Amygdala (tissue), 56 donors: ENCODE measurements at regions not wholly inside any gene's neighbourhood (a gene's known extent, or its start where the extent isn't known, plus 50 kb on each side); places are given as distances from the start of the nearest gene placed in this dataset.

ENCODE experiments used
- DNase-seq, 56 donors: peaks; one replicate each; lab custom pipeline; 2025; lab: John Stamatoyannopoulos, UW

DNA sequence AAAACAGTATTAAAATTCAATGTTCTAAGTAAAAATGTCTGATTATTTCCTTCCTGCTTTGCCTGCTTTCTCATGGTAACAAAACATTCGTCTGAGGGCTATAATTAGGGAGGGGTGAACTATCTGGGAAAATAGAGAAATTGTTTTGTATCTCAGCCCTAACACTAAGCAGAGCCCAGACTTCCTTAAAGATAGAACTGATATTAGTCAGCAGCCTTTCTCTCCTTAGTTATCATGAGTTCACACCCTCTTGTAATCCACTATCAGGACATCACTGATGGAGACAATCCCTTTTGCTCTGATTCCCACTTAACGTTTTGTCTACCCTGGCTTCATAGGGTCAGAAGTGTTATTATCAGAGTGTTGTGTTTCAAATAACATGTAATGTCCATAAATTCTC is 701.1 kb upstream of the ZEB2 start:
- DNase-seq, result no peak

DNA sequence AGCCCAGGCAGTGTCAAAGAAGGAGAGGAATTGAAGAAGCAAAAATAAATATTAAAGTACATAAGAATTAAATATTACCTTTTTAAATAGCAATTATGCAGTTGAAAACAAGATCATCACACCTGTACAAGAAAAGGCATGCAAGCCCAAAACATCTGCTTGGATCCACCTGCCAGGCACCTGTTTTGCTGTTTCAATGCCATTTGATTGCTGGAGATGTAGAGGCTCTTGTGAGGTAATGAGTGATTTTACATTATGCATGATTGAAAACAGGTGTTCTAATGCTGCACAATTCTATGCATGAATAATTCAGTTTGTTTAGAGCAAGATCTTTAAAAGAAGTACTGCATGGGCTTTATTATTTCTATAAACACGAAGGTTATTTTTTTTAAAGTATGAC is 700.6 kb upstream of the ZEB2 start:
- no peak for DNase-seq

DNA sequence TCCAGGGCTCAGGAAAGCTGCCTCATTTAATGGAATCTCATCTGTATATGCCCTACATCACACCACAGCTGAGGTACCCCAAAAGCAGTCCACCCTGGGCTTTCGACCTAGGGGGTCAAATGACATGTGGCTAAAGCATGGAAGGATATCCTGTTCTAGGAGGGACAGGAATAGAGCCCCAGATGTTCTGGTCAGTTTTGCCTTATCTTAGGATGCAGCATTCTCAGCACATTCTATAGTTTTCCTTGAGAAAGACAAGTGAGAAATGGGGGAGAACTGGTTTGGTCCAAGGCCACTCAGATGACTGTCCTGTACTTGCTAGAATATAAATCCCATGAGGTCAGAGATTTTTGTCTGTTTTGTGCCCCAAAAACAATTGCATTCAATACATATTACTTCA is 688.0 kb upstream of the ZEB2 start:
- no peak for DNase-seq

DNA sequence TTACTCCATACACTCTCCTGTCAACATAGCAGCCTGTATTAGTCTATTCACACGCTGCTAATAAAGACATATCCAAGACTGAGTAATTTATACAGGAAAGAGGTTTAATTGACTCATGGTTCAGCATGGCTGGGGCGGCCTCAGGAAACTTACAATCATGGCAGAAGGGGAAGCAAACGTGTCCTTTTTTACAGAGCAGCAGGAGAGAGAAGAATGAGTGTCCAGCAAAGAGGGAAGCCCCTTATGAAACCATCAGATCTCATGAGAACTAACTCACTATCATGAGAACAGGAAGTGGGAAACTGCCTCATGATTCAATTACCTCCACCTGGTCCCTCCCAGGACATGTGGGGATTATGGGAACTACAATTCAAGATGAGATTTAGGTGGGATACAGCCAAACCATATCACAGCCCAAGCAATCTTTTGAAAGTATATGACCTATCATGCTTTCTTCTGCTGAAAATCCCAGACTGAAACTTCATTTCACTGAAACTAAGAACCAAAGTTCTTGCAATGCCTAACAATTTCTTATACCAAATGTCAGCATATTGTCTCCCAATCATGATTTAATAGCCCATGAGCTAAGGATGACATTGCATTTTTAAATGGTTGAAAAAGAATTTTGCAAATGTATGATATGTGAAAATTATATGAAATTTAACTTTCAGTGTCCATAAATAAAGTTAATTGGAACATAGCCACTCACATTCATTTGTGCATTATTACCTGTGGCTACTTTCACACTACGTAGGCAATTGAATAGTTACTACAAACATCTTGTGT is 686.8 kb upstream of the ZEB2 start:
- no peak for DNase-seq

DNA sequence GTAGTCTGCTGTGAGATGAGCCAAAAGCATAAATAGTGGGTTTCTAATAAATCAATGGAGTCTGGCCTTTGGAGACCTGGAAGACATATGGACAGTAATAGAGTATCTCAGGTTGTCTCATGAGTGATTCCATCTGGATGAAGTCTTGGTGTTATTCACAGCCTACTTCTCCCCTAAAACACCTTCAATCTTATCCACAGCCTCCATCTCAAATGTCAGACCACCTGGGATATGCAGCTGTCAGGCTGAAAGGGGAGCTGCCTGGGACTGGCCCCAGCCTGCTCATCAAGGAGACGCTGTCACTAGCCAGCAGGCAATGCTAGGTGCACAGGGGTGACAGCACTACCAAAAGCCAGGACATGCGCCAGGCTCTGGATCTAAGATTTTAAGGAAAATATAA is 684.0 kb upstream of the ZEB2 start:
- no peak for DNase-seq

DNA sequence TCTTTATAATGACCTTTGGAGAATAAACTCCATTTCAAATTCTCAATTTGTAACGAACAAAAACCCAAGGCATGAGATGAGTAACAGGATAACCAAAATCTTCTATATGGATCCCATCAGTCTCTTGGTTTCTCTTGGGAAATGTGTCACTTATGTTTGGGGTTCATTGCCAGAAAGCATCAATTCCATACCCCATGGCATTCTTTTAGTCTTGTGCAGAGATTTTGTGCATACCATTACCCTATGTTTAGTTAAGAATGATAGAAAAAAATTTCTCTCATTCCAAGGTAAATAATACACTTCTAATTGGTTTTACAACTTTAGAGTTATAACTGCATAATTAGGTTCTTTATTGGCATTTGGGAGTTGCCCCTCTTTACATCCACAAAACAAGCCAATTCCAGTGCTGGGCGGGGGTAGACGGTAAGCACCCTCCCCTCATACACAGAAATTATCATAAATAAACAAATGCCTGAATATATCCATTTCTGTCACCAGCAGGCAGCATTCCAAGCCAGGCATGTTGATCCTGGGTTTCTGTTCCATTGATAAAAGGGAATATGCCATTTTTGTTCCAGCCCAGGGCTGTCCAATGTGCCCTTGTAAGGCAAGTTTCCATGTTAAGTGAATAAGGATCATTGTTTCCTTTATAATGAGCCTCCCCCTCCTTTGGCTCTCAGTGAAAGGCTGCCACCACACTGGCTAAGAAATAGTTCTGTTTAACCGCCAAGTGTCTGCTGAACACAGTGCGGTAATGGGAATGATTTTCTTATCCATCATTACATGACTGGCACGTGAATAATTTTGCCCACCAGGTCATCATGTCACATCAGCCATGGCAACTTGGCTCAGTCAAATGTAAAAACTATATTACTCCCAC is 680.1 kb upstream of the ZEB2 start:
- DNase-seq, result peak in 40 of 56 donors; percentile 3 to 81 (median 34)

DNA sequence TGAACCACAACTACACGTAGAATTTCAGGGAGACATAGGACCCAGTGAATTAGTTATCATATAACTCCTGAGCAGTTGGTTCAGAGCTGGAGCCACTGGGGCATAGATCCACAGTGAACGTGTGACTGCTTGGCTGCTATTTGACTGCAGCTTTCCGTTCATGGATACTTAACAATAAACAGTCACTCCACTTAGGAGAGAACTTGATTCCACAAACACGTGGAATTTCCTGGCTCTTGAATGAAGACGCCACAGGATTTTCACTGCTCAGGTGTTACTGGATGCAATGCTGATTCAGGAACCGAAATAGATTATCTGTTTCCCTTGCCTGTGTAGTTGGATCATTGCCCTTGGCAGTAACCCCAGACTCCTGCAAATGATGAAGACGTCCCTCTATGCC is 679.1 kb upstream of the ZEB2 start:
- peak in 9 of 56 donors; percentile 1 to 16 (median 4) for DNase-seq

DNA sequence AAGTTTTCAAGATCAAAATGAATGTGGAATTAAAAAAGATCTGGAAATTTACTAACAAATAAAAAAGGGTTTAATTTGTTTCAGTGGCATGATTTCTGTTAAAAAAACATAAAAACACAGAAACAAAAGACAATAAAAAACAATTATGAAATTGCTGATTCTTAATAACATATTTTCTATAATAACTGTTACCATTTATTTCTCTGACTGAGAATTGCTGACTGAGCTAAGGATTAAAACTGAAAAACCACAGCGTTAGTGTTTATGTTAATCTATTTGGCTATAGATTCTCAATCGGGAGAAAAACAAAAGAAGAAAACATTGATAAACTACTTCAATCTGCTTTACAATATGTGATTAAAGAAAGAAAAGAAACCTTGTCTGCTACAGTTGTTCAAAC is 678.6 kb upstream of the ZEB2 start:
- DNase-seq, result no peak

DNA sequence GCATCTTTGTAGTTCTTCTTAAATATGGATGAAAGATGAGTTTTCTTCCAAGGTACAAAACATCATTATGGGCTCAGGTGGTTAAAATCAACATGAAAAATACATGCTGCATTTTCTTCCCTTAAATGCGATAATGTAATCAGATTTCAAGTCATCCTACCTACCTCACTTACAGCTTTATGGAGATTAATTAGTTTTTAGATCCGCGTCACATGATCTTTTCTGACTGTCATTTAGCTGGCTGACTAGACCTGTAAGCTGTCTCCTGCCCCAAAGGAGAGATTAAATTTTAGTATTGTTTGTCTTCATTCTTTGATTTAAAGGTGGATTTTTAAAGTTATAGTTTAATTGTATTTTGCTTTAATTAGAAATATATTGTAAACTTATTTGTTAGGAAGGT is 678.0 kb upstream of the ZEB2 start:
- no peak for DNase-seq

DNA sequence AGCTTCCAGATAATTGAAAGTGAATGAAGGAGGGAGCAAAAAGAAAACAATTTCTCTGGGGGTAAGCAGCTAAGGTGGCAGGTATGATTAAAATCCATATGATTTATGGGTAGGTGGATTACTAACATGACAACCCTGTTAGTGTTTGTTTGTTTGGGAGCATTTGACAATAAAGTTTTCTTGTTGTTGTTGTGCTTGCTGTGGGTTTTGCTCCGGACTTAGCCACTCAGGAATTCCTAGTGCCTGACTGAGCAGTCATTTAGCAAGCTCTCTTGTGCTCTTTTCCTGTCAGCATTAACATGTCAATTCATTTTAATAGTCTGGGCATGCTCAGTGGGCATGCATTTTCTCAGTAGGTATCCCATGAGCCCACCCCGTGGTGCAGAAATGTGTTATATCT is 674.8 kb upstream of the ZEB2 start:
- DNase-seq, result no peak

DNA sequence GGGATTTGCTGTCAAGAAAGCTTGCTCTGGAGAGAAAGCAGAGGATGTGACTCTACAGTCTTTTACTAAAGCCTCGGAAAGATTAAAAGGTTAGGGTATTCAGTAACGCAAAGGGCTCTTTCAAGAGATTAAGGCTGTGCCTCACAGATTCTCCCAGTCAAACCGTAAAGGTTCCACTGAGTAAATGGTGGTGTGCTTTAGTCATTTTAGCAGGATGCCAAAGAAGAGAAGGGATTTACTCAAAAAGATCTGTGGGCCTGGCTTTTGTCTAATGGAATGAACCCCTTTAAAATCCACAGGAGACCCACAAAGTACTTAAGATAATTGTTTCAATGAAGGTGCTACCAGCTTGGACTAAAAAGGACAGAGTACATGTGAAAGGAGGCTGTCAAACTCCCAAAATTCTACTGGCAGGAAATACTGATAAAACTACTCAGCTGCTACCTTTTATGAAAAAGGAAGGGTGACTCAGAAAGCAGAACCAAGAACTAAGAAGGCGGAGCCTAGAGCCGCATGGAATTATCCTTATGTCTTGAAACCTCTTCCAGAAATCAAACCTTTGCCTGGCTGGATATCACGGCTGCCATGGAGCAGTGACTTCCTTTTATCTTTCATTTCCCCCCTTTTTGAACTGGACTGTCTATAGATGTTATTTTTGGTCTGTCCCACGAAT is 670.2 kb upstream of the ZEB2 start:
- no peak for DNase-seq

DNA sequence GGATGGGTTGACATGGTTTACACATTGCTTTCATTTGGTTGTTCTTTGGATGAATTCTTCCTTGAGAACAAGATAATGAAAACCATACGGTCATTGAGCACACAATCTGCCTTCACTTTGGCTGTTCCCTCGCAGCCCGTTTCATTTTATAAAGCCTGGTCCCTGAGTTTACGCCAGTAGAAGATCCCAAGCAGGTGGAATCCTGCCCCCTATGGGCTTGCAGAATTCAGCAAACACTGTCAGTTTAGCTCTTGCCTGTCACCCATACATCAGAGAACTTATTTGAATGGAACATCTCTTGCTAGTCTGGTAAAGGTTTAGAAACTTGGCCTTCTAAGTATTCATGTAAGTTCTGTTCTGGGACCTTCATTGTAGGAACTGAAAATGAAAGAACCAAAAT is 666.4 kb upstream of the ZEB2 start:
- peak in 2 of 56 donors; percentile 0 to 1 for DNase-seq

DNA sequence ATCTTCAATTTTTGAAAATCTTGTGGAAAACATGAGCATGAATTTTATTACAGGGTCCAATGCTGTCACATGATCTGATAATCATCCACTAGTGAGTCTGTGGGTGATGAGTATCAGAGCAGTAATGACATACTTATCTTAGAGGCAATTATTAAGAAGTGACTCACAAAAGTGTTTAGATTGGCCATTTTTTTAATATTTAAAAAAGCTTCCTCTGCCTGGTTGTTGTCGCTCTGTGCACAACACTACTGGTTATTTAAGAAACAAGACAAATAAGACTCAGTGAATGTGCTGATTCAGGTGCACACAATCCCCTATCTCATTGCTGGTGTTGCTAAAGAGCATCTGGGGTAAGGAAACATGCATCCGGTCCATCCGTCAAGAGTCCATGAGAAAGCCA is 665.8 kb upstream of the ZEB2 start:
- no peak for DNase-seq

DNA sequence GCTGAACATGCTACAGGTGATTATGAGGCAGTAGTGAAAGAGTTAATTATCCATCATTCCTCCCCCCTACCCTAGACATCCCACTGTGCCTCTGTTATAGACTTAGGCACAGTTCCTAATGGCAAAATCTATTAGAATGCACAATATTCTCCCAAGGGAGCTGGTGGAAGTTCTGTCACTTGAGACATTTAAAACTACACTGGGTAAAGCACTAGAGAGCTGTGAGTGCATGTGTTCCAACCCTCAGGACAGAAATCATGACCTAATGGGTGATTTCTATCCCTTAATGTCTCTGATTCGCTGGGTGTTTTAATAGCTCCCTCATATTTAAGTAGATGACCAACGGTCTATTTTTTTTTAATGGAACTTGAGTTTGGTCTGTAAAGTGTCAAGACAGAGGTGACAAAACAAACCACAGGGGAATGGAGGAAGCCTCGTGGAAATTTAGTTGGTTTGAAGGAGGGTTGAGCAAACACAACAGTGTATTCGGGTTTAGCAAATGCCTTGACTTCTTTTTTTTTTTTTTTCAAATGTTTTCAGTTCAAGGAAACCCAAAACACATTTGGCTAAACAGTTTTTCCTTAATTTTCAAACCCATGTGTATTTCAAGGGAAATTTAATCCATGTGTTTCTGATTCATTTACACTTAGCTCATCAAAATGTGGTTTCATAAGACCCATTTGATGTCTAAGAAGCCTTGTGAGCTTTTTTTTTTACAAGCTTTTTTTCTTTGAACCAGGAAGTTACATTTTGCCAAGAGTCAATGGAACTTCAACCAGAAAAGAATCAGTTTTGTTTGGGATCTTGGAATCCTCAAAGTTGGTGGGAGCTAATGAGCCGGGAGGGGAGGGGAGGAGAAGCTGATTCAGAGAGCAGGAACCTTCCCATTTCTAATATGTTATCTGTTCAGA is 665.1 kb upstream of the ZEB2 start:
- no peak for DNase-seq

DNA sequence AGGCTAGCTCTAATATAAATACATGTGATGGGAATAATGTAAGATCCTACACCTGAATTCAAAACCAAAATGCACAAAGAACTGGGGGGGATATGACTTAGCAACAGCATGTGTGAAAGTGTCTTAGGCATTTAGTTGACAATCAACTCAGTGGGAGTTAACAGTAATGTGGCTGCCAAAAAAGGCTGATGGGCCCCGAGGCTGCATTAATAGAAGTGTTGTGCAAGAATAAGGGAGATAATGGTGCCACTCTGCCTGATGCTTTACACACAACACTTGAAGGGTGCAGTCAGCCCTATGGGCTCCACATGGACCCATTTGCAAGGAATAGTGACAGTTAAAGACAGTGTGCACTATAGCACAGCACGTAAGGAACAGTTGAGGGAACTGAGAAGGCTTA is 649.4 kb upstream of the ZEB2 start:
- no peak for DNase-seq

DNA sequence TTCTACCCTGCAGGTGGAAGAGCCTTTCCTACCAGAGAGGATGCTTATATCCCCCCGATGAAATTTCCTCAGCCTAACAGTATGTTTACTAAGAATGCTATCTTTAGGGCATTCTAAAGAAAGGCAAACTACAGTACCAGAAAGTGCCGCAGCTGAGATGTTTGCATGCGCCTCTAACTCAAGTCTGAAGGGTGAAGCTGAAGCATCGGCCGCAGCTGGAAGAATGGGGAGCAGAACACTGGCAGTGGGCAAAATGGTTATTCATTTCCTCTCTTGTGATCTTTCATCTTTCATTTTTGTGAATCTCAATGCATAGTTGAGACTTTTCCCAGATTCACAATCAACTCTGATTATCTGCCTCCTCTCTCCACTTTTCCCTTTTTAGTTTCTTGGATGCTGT is 648.2 kb upstream of the ZEB2 start:
- DNase-seq, result peak in 1 of 56 donors; percentile 0

DNA sequence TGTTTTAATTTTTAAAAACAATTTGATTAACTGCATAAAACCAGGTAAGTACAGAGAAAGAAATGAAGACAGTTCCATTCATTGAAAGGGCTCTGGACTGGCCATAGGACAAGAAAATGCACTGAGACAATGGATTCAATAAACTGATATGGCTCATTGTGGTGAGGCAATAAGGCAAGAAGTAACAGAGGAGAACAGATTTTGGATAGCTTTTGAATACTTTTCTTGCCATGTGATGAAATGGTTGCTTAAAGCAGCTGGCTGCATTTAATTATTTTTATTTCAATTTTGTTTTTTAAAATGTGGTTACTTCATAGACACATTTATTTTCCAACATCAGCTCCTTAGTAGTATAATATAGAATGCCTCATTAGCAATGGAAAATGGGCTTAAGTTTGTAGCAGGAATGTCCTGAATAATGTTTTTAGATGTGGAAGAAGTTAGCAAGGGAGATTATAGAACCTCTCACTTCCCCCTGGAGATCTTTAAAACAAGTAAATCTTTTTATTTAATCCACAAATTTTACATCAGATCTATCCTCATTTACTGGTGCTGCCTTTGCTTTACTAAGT is 646.9 kb upstream of the ZEB2 start:
- no peak for DNase-seq

DNA sequence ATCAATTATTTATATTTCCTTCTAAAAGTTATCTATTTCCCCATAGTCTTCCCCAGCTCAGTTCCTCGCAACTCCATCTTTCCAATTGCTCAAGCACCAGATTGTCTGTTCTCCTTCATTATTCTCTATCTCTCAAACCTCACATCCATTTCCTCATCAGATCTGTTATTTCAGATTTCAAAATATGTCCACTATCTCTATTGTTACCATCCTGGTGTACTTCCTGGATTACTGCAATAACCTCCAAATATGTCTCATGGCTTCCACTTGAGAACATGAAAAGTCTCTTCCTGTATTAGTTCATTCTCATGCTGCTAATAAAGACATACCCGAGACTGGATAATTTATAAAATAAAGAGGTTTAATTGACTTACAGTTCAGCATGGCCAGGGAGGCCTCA is 641.7 kb upstream of the ZEB2 start:
- no peak for DNase-seq

DNA sequence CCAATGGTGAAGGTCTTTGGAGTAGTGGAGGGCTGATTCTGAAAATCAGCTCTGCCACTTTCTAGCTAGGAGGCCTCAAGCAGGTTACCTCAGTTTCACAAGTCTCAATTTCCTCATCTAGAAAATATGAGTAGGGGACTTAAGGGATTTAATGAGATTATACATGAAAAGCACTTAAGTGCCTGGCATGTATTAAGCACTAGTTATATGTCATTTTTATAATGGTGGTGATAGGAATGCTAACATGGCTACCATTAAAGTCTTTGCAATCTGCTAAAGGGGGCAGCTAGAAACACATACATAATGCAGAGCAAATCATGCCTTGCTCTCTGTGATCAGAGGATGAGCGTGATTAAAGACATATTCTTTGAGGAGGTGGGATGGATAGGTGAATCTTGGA is 640.9 kb upstream of the ZEB2 start:
- DNase-seq, result no peak

DNA sequence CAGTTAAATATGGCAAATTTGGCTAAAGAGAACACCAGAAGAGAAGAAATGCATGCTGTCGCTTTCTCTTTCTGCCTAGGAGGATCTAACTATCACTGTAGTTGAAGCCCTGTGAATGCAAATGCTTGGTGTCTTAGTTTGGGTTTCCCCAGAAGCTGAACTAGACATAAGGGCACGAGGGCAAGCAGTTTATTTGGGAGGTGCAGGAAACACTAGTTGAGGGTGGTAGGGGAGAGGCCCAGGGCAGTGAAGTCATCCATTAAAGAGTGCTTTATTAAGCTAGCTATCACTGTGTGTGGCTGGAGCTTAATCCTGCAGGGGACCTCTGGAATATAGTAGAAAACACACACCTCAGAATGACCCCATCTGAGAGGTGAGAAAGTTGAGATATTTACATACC is 639.8 kb upstream of the ZEB2 start:
- DNase-seq, result no peak
